ENCODE measurements at regions not wholly inside any gene's neighbourhood (a gene's known extent, or its start where the extent isn't known, plus 50 kb on each side); places are given as distances from the start of the nearest gene placed in this dataset.

DNA sequence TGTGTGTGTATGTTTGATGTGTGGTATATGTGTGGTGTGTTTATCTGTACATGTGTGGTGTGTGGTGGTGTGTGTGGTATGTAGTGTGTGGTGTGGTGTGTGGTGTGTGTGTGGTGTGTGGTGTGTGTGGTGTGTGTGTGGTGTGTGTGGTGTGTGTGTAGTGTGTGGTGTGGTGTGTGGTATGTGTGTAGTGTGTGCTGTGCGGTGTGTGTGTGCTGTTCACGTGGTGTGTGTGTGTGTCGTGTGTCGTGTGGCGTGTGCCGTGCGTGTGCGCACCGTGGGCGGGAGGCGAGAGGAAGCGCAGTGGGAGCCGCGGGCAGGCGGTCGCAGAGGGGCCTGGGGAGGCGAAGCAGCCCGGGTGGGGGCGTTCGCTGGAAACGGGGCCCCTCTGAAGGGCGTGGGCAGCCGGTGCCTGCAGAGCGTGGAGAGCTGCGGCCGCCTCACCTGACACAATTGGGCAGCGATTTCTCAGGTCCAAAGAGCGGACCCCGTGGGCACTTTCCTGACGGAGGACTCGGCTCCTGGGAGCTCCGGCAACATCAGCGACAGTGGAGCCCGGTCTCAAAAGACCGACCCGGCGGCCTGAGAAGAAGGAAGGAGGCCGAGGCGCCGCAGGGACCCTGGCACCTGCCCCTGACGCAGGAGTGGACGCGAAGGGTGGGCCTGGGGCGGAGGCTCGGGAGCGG is 741.1 kb upstream of the SALL3 start:
- Histone ChIP-seq H3K4me3 (ENCODE audit: low read length) (no peak overlapping the region), H3K79me2 (ENCODE audit: low read length) (no peaks in the 10 kb centered on the region), H3K4me2 (ENCODE audit: low read length) (no peak overlapping the region), H3K27ac (ENCODE audit: low read length) (no peak overlapping the region), H3K36me3 (replicated peaks; ENCODE audit: low read depth, low read length) (no peaks in the 10 kb centered on the region), H3K4me1 (ENCODE audit: low read length) (no peaks in the 10 kb centered on the region), H3K9ac (ENCODE audit: low read length) (no peak overlapping the region), H3K9me3 (ENCODE audit: insufficient read depth, low read length) (peaks cover 7% of the 10 kb centered on the region; the same call in 1 of the 2 replicates), H4K20me1 (ENCODE audit: insufficient read depth, low read length) (no peaks in the 10 kb centered on the region), H2AFZ (ENCODE audit: low read depth, low read length) (no peak overlapping the region), H3K27me3 (ENCODE audit: low read depth, low read length) (no peaks in the 10 kb centered on the region)
- no peak for TF ChIP-seq CTCF (IDR thresholded peaks at IDR 0.05; ENCODE audit: low read depth, low read length)
- no peak for TF ChIP-seq EZH2phosphoT487 (IDR thresholded peaks at IDR 0.05; ENCODE audit: low read depth)

DNA sequence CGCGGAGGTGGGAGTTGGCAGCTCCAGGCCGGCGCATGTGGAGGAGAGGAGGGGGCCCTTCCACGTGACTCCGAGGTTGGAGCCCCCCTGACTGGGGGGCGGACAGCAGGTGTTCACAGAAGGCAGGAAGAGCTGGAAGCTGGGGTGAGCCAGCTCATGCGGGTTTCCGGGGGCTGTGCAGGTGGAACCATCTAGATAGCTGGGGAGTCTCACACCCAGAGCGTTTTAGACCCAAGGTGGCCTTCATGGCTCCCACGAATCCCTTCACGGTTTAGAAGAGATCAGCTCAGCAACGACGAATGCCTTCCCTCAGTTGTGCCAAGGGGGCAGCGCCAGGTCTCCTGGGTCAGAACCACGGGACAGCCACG is 740.5 kb upstream of the SALL3 start:
- TF ChIP-seq EZH2phosphoT487 (IDR thresholded peaks at IDR 0.05; ENCODE audit: low read depth): no peak
- no peak overlapping the region for H3K27ac ChIP-seq (ENCODE audit: low read length)
- H3K4me1 ChIP-seq (ENCODE audit: low read length): no peaks in the 10 kb centered on the region
- H3K79me2 ChIP-seq (ENCODE audit: low read length): no peaks in the 10 kb centered on the region
- H3K36me3 ChIP-seq (replicated peaks; ENCODE audit: low read depth, low read length): no peaks in the 10 kb centered on the region
- H3K9me3 ChIP-seq (ENCODE audit: insufficient read depth, low read length): peaks cover 7% of the 10 kb centered on the region; the same call in 1 of the 2 replicates
- H3K9ac ChIP-seq (ENCODE audit: low read length): no peak overlapping the region
- H2AFZ ChIP-seq (ENCODE audit: low read depth, low read length): no peak overlapping the region
- H3K4me3 ChIP-seq (ENCODE audit: low read length): no peak overlapping the region
- no peaks in the 10 kb centered on the region for H4K20me1 ChIP-seq (ENCODE audit: insufficient read depth, low read length)
- no peak overlapping the region for H3K4me2 ChIP-seq (ENCODE audit: low read length)
- no peaks in the 10 kb centered on the region for H3K27me3 ChIP-seq (ENCODE audit: low read depth, low read length)

DNA sequence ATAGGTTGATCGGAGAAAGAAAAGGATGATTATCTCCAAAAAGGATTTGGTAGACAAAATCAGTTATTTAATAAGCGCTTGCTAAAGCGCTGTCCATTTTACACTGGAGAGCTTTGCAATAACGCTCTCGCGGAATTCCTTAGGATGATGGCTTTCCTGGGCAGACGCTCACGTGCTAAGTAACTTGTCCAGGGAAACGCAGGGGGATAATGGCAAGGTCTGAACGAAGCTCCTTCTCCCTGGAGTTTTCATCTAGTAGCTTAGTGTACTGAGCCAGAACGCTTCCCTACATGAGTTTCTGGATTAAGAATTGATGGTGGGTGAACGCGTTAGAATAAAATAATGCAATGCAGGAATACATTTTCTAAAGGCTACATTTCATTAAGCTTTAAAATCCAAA is 739.5 kb upstream of the SALL3 start:
- Histone ChIP-seq H3K4me1 (ENCODE audit: low read length) (no peaks in the 10 kb centered on the region), H4K20me1 (ENCODE audit: insufficient read depth, low read length) (no peaks in the 10 kb centered on the region), H3K27ac (ENCODE audit: low read length) (no peak overlapping the region), H3K4me2 (ENCODE audit: low read length) (no peak overlapping the region), H3K4me3 (ENCODE audit: low read length) (no peak overlapping the region), H3K79me2 (ENCODE audit: low read length) (no peaks in the 10 kb centered on the region), H3K36me3 (replicated peaks; ENCODE audit: low read depth, low read length) (no peaks in the 10 kb centered on the region), H3K9me3 (ENCODE audit: insufficient read depth, low read length) (peaks cover 7% of the 10 kb centered on the region; the same call in 1 of the 2 replicates), H3K27me3 (ENCODE audit: low read depth, low read length) (no peaks in the 10 kb centered on the region), H2AFZ (ENCODE audit: low read depth, low read length) (no peak overlapping the region), H3K9ac (ENCODE audit: low read length) (no peak overlapping the region)
- TF ChIP-seq EZH2phosphoT487 (IDR thresholded peaks at IDR 0.05; ENCODE audit: low read depth) (no peak), CTCF (IDR thresholded peaks at IDR 0.05; ENCODE audit: low read depth, low read length) (no peak)

GRCh38 chr18:78240627-78241252 is 738.9 kb upstream of the SALL3 start:
- H3K27me3 ChIP-seq (ENCODE audit: low read depth, low read length): no peaks in the 10 kb centered on the region
- no peaks in the 10 kb centered on the region for H3K36me3 ChIP-seq (replicated peaks; ENCODE audit: low read depth, low read length)
- H3K79me2 ChIP-seq (ENCODE audit: low read length): no peaks in the 10 kb centered on the region
- TF ChIP-seq EZH2phosphoT487 (IDR thresholded peaks at IDR 0.05; ENCODE audit: low read depth): no peak
- TF ChIP-seq CTCF (IDR thresholded peaks at IDR 0.05; ENCODE audit: low read depth, low read length): no peak
- H3K9ac ChIP-seq (ENCODE audit: low read length): no peak overlapping the region
- H3K4me2 ChIP-seq (ENCODE audit: low read length): no peak overlapping the region
- H4K20me1 ChIP-seq (ENCODE audit: insufficient read depth, low read length): no peaks in the 10 kb centered on the region
- H3K4me3 ChIP-seq (ENCODE audit: low read length): no peak overlapping the region
- H2AFZ ChIP-seq (ENCODE audit: low read depth, low read length): no peak overlapping the region
- no peaks in the 10 kb centered on the region for H3K4me1 ChIP-seq (ENCODE audit: low read length)
- no peak overlapping the region for H3K27ac ChIP-seq (ENCODE audit: low read length)
- peaks cover 7% of the 10 kb centered on the region; the same call in 1 of the 2 replicates for H3K9me3 ChIP-seq (ENCODE audit: insufficient read depth, low read length)
